IPS-11a (cell line): ENCODE measurements at regions not wholly inside any gene's neighbourhood (a gene's known extent, or its start where the extent isn't known, plus 50 kb on each side); places are given as distances from the start of the nearest gene placed in this dataset.
A peak's percentile ranks its signal among the peaks of the same experiment; 100 is the strongest.

Experiments used
- H3K4me3 ChIP-seq: one replicate; pipeline ENCODE4 v1.5.1; 2013; ENCODE audit warnings: low read depth, low read length, control low read depth

DNA sequence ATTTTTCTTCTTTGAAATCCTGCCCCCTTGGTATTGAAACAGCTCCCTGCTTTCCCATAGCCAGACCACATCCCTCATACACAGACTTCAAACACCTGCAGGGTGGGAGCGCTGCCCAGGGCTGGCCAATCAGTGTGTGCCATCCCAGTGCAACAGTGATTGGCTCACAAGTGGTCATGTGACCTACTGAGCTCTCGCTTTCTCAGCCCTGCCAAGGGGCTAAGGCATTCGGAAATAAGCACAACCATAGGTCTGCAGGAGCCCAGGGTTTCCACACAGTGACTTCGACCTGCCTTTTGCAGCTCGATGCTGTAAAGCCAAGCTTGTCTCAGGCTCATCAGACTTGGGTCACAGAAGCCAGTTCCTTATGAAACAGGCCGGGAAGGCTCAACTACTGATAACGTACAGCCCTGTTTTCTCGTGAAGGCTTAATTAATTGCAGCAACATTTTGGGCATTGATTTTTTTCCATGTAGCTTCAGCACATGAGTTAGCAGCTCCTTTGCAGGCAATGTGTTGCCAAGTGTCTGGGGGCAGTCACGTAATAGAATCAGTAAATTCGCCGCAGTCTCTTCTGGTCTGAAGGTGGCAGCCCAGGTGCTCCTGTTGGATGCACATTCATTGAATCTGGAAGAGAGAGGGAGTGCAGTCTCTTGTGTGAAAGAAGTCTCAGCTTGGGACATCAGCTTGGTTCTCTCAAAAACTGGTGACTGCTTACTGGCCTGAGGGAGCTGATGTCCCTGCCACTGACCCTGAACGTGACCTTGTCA lies 1091.8 kb downstream of the AACS start:
- H3K4me3 ChIP-seq, result no peak overlapping the region

DNA sequence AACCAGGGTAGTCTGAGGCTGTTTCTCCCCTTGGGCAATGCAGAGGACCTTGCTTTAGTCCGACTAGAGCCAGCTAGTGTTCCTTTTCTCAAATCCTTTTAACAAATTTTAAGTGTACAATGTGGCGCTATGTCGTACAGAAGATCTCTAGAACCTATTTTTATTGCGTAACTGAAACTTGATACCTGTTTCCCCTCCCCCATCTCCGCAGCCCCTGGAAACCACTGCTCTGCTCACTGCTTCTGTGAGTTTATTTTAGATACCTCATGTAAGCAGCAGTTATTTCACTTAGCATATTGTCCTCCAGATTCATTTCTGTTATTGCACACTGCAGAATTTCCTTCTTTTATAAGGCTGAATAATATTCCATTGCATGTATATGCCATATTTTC lies 1092.3 kb downstream of the AACS start:
- no peak overlapping the region for H3K4me3 ChIP-seq

DNA sequence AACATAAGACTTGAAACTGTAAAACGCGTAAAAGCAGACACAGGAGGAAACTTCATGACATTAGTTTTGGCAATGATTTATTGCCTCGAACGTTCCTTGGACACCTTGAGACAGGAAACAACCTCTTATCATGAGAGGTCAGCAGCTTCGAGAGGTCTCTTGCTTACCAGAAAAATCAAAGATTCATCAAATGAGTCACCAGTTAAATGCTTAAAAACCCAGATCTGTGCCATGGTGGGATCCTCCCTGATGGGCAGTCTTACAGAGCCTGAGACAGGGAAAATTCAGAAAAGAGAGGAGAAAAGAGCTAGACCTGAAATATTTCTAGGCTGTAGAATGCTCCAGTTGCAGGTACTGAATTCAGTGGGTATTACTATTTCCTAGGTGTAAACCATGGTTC lies 1093.9 kb downstream of the AACS start:
- H3K4me3 ChIP-seq, result no peak overlapping the region

DNA sequence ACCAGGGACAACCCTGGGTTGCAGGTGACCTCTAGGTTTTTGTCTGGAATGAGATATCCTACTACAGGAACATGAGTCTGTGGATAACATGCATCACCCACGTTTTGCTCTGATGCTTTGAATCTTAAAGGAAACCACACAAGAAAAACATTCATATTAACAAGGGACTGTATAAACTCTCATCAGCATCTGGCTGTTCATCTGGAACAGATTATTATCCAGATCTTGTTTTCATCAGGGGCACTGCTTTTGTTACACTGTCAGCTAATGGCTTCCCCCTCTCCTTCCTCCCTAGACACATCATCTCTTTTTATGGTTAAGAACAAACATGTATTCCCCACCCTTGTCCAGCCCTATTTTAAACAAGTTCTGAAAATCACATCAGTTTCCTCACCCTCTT lies 1095.7 kb downstream of the AACS start:
- H3K4me3 ChIP-seq, result no peak overlapping the region

DNA sequence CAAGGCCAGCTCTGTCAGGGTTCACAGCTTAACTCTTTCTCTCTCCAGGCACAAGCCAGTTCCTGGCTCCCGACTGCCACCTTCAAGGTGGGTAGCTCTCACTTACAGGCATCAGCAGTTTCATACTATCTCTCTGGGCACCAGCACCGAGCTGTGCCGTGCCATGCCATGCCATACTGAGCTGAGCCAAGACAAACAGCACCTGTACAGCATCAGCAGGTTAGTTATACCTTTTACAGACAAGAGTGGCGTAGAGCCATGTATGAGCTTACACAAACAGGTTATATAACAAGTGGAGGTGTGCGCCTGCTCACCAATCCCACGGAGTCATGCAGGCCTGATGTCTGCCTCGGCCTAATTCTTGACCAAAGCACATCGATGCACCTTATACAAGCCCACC lies 1098.7 kb downstream of the AACS start:
- no peak overlapping the region for H3K4me3 ChIP-seq

DNA sequence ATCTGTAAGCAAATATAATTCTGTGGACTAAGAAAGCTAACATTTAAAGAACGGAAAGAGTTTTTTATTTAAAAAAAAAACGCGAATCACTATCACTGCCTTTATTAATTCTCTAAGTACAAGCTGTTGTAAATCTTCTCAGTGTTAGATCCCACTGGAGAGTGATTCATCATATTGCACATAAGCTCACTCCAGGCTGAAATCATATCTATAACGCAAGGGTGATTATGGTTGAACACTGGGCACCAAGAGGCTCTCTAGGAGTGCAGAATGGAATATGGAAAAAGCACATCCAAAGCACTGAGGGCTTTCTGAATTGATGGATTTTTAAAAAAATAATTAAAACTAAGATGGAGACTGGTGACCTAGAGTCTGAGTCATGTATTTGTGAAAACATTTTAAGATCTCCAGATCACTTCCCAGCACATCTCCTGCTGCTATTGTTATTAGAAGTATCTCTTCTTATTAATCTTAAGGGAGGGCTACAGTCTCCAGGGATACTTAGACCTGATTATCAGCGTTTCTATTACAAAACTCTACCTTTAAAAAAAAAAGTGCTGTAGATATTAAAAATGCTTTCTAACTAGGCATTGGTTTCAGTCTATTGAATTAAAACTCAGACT lies 1106.8 kb downstream of the AACS start:
- no peak overlapping the region for H3K4me3 ChIP-seq

DNA sequence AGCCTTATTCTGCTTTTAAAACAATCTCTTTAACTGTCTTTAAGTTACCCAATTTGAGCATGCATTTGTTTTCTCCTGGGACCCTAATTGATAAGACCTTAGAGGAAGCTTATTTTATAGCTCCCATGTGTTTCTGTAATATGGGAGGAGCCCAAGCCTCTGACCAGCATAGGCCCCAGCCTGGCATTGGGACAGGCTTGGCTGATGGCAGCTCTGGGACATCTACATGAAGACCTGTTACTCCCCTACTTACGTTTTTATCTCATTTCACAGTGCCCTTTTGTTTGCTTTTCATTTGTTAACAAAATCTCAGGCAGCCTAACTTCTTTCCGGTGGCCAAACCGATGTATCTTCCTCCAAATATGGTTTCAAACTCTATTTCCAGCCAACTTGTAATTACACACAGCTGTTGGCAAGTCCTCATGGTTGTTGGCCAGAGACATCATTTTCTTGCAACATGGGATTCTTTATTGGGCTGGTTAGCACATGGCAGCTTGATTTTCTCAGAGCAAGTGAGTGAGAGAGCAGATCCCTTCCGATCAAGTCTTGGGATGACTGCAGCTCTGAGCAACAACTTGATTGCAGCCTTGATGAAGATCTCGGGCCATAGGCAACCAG lies 1117.5 kb downstream of the AACS start:
- no peak overlapping the region for H3K4me3 ChIP-seq

DNA sequence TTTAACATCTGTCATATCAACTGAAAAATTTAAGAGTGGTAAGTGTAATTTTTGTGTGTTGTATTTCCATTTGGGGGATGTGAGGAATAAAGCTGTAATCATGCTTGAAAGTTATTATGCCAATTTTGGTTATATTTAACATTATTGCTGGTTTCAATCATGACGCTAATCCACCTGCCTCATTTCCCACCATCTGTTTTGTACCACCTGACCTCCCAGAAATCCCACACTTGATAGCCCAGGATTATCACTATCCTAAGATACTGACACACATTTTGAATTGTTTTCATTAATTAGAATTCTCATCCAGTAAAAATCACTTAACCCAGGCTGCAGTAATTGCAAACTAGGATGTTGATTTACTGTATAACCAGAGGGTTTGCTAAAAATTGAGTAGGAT lies 1119.8 kb downstream of the AACS start:
- H3K4me3 ChIP-seq, result no peak overlapping the region

DNA sequence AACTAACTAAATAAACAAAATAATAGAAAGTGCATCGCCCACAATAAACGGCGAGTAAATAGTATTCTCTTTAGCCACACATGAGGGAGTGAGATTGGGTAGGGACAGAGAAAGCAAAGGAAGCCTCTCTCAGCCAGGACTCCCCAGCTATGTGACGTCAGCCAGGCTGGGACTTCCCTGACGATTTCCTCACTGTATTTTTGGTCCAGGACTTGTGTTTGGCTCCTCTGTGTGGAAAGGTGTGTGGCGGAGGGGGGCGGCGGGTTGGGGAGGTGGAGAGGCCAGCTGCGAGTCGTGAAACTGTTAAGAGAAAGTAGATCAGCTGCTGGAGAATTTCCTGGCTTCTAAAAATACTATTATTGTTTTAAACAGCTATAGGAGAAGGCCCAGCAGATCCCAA lies 1124.6 kb downstream of the AACS start:
- no peak overlapping the region for H3K4me3 ChIP-seq

DNA sequence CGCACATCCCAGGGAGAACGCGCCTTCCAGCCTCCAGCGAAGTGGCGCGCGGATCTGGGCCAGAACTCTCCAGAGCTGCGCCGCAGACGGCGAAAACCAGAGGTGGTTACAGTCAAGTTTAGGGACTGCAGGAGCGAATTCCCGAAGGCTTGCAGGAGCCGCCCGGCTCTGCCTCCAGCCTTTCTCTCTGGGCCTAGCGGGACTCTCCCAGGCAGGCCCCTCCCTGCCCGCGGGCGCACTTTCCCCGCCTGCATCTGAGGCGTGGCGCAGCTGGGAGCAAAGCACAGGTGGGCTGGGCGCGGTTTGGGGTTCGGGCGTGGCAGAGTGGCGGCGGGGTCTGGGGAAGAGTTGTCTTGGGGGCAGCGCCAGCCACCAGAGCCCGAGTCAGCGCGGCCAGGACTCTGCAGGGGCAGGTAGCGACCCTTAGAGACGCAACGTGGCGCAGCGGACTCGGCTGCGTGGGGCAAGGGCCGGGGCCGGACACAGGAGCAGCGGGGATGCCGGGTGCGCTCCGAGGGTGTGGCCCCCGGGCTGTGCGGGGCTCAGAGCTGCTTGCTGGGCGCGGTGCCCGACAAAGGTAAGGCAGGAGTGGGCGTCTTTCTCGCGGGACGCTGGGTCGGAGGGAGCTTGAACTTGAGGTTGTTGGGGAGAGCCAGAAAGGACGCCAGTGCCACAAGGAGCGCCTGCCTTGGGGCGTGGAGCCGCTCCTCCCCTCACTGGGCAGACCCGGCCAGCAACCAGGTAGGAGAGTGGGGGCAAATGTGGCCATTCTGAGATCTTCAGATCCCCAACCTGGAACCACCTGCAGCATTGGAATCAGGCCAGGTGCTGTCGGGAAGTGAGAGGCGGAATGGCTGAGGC lies 1126.0 kb downstream of the AACS start:
- peak overlapping the region; percentile 38 for H3K4me3 ChIP-seq

DNA sequence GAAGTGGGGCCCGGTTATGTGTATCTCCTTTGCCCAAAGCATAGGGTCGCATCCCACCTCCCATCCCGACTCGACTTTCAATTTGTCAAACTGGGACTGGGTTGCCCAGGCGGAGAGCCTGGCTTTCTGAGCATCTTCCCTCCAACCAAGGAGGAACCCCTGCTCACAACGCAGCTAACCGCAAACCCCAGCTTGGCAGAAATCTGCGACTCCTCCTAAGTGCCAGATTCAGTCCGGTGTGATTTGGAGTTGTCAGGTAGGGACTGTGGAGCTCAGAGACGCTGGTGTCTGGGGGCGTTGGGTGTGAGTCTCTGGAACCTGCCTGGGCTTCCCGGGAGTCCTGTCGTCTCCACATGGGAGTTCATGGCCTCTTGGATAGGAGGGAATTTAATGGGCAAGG lies 1126.7 kb downstream of the AACS start:
- no peak overlapping the region for H3K4me3 ChIP-seq

DNA sequence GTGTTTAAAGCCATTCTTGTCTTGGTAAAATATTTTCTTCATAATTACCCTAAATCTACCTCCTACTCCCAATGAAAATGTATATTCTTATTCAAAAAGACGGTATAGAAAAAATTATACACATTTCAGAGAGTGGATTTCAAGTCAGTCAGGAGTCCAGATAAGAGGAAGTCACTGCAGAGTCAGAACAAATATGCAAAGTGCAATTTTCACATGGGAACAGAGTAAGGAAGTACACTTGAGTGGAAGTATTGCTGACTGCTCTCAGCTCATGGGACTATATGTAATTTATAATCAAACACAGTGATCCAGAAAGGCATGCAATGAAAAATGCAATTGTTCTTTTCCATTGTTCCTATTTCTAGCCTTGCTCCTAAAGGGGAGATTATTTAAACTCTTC lies 1128.0 kb downstream of the AACS start:
- no peak overlapping the region for H3K4me3 ChIP-seq

DNA sequence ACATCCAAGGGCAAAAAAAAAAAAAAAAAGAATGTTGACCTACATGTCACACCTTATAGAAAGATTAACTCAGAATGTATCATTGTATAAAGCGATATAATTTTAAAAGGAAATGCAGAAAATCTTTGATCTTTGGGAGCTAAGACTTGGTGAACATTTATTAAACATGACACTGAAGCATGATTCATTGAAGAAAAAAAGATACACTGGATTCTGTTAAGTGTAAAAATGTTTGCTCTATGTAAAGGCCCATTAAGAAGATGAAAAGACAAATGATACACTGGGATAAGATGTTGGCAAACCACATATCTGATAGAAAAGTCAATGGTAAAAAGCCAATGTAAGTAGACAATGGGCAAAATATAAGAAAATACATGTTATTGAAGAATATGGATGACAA lies 1131.0 kb downstream of the AACS start:
- H3K4me3 ChIP-seq, result no peak overlapping the region

DNA sequence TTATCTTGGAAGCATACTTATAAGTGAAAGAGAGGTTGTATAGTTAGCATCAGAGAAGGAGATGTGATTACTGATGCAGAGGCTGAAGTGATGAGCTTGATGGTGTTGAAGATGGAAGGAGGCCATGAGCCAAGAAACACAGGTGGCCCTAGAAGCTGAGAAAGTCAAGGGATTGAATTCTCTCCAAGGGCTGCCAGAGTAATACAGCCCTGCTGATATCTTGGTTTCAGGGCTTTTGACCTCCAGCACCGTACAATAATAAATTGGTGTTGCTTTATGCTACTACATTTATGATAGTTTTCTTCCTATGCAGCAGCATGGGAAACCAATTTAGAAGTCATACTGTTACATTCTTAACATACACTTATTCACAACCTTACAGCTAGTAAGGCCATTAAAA lies 1133.3 kb downstream of the AACS start:
- no peak overlapping the region for H3K4me3 ChIP-seq

DNA sequence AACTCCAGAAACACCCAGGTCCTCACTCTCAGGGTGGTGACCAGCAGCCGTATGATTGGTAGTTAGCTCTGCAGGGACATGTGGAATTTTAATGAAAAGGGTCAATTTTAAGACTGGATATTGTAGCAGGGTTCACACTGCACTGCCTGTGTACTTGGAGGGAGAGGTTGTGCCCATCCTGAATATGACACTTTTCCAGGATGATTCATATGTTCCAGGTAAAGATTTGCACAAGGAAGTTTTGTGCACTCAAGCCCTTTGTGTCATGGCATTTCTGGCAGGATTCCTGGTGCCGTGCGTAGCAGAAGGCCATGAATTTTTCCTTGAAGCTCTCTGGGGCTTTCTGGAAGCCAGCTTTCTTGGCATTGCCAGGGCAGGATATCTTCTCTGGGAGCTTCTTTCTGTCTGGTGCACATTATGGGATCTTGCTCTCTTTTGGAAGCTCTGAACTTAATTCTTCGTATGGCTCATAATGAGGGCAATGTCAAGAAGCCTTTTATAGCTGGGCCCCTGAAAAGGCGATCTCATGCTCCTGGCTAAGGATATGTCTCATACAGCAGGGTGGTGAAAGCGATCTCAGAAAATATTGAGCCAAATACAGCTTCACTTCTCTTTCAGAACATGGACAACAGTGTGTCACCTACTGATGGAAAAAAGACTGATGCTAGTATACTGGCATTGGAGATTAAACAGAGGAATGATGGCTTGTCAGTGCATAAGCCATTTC lies 1133.9 kb downstream of the AACS start:
- no peak overlapping the region for H3K4me3 ChIP-seq

DNA sequence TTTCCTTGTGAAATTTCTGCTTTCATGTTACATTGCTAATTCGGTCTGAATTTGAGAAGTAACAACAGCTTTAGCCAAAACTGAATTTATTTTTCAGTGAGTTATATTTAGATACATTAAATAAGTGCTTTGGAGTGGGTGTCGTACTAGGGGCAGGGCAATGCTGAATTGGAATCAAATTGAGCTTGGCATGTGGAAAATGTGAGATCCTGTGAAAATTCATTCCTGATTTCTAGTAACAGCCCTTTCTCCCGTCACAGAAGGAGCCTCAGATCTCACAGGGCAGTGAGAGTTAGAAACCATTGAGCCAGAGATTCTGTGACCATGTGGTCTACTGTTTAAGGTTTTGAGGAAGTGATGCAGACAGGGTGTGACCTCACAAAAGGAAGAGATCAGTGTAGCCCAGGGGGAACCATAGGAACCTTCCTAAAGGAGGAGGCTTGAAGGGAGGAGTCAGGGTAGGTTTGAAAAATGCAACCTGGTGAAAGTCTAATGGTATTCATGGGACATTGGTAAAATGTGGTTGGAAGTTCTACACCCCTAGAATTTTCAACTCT lies 1136.8 kb downstream of the AACS start:
- no peak overlapping the region for H3K4me3 ChIP-seq

DNA sequence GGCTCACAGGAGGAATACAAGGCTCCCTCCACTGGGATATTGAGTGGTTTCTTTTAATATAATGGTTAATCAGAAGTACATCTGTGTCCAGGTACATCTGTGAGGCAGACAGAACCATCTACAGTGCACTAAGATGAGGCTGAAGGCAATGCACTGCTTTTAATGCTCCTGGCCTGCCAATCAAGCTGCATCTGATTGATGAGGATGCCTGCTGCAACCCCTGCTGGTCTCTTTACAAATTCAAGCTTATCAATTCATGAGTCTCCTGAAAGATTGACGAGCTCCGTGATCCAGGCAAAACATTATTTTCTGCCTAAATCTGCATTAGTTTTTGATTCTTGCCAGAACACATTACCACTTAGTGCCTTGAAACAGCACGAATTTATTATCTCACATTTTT lies 1139.1 kb downstream of the AACS start:
- H3K4me3 ChIP-seq, result no peak overlapping the region

DNA sequence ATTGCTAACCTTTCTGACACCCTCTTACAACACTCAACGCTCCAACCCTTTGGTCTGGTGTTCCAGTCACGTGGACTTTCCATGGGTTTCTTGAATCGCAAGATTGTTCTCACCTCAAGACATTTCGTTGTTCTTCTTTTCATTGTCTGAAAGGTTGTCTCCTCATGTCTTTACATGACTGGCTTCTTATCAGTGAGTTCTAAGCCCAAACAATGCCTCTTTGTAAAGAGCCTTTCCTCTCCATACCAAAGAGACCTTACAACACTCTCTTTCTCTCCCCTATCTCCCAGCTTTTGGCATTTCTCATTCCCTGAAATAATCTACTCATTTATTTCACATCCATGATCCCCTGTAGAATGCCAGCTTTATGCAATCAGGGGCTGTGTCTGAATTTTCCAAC lies 1144.8 kb downstream of the AACS start:
- H3K4me3 ChIP-seq, result no peak overlapping the region

DNA sequence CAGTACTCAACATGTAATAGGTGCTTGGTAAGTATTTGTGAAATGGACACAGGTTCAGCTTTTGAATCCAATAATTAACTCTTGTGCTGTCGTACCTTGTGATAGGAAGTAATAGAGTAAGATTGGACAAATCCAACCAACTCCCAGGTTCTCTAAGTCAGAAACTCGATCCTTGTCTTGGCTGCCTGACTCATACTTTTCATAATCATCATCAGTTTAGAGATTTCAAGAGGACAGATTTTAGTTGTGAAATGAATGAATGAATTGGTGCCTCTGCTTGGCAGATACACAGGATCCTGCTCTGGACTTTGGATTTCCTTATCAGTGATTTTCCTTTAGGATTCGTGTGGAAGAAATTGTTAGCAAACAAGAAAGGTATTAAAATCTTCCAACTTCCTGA lies 1145.2 kb downstream of the AACS start:
- no peak overlapping the region for H3K4me3 ChIP-seq

DNA sequence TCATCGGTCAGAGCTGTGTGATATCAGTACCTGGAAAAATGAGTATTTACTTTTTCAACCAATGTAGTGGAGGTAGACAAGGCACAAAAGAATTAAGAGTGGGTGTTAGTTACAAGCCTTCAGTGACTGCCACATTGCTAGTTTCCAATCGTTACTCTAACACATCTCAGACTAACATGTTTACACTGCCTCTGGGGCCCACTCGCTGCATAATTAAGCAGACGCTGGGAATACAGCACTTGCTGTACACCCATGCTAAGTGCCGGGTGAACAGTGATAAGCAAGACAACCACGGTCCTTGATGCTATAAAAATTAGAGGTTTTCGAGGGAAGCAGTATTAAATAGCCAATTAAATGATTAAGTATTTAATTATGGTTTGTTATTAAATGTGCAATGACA lies 1147.6 kb downstream of the AACS start:
- H3K4me3 ChIP-seq, result no peak overlapping the region

DNA sequence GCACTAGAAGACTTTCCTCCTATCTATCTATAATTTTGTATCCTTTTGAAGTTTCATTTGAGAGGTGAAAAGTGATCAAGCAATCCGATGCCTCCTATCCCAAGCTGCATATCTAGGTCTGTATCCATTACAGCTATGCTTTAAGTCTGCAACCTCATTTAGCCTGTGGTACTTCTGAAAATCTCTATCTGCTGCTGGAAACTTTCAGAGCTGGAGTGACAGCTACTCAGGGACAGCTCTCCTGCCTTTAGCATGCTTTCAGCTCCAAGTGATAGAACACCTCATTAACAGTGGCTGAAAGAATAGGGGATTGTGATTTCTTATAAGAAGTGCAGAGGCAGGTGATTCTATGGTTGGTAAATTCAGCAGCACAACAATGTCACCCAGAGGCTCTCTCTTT lies 1153.5 kb downstream of the AACS start:
- no peak overlapping the region for H3K4me3 ChIP-seq
